Midbrain (tissue), 1 donor: ENCODE measurements at regions not wholly inside any gene's neighbourhood (a gene's known extent, or its start where the extent isn't known, plus 50 kb on each side); places are given as distances from the start of the nearest gene placed in this dataset.
A peak's percentile ranks its signal among the peaks of the same experiment; 100 is the strongest.

Source experiments
- DNase-seq: peaks from one replicate; lab custom pipeline; 2025; lab: John Stamatoyannopoulos, UW

- no peak for DNase-seq
Measured at GRCh38 chr16:85971902-85972638, 73.1 kb downstream of the IRF8 start.

GRCh38 chr16:85974428-85975375 is 75.7 kb downstream of the IRF8 start:
- no peak for DNase-seq

- no peak for DNase-seq
Measured at GRCh38 chr16:85975451-85975981, 76.6 kb downstream of the IRF8 start.

- no peak for DNase-seq
Measured at GRCh38 chr16:85978291-85978775, 79.4 kb downstream of the IRF8 start.

GRCh38 chr16:85978976-85979375 is 80.0 kb downstream of the IRF8 start:
- DNase-seq, result no peak

- DNase-seq, result no peak
Measured at GRCh38 chr16:85979605-85980004, 80.6 kb downstream of the IRF8 start.

GRCh38 chr16:85980686-85981085 is 81.7 kb downstream of the IRF8 start:
- no peak for DNase-seq

GRCh38 chr16:85981826-85982562 is 83.0 kb downstream of the IRF8 start:
- DNase-seq, result no peak

- peak; percentile 2 for DNase-seq
Measured at GRCh38 chr16:85982563-85982939, 83.6 kb downstream of the IRF8 start.

- no peak for DNase-seq
Measured at GRCh38 chr16:85983064-85983463, 84.1 kb downstream of the IRF8 start.

GRCh38 chr16:85983606-85984230 is 84.8 kb downstream of the IRF8 start:
- DNase-seq, result peak; percentile 11

GRCh38 chr16:85984231-85984880 is 85.4 kb downstream of the IRF8 start:
- DNase-seq, result no peak

- DNase-seq, result no peak
Measured at GRCh38 chr16:85984947-85985451, 86.0 kb downstream of the IRF8 start.

- no peak for DNase-seq
Measured at GRCh38 chr16:85986931-85987749, 88.2 kb downstream of the IRF8 start.

GRCh38 chr16:85987750-85988078 is 88.8 kb downstream of the IRF8 start:
- DNase-seq, result no peak

GRCh38 chr16:85988306-85988705 is 89.3 kb downstream of the IRF8 start:
- no peak for DNase-seq

GRCh38 chr16:85988723-85989313 is 89.9 kb downstream of the IRF8 start:
- no peak for DNase-seq

- DNase-seq, result no peak
Measured at GRCh38 chr16:85989376-85989775, 90.4 kb downstream of the IRF8 start.

GRCh38 chr16:85989863-85990643 is 91.1 kb downstream of the IRF8 start:
- DNase-seq, result no peak
